ENCODE measurements at regions not wholly inside any gene's neighbourhood (a gene's known extent, or its start where the extent isn't known, plus 50 kb on each side); places are given as distances from the start of the nearest gene placed in this dataset.
"Not testable (repeated sequence)": the region's sequence is repeated elsewhere in the genome, so short reads cannot be mapped to it uniquely, and the experiment has no call there.

DNA sequence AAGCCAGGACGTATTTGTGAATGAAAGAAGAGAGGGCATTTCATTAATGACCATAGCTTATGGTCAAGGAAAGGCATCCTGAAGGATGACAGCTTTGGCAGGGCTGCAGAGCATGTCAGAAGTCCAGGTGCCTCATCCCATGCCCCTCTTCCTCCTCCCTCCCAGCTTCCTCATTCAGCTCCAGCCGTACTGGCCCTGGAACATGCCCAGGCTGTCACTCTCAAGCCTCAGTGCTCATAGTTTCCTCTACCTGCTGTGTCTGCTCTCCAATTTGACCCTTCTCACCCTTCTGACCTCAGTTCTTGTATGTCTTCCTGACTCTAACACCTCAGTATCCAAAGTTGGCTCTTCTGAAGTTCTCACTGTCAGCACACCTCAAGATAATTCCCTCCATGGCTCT lies 695.8 kb upstream of the HS6ST1 start:
- DNase-seq (ENCODE audit: low spot score) = no peak

DNA sequence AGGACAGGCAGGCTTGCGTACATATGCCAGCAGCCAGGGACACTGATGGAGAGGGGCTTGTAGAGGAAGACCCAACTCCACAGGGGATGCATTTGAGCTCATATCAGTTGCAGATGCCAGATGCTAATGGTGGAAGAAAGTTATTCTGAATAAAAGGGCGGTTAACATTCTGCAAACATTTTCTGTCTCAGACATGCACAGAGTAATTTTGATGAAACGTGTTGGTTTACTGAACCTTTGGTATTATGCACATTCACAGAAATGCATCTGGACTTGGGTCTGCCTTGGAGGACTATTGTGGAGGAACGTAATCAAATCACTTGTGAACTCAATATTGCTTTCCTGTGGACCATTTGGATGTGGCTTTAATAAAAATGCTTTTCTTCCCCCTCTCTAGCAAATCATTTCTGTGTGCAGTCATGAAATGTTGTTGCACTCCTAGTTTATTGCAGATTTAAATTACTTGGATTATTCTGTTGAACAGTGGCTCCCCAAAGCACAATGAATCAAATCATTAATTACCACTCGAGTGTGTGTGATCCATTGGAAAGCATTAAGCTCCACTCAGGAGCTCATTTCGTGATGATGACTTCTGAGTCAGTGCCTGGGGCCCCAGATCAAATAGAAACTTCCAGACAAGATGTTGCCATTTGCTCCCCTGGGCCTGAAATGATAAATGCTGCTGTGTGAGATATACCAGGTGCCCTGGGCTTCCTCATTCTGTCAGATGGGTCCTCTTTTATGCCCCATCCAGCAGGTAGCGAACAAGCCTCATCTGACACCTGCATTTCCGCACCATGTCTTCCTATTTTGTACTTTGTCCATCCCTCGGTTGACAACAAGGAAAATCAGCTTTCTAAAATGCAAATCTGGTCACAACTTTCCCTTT lies 697.0 kb upstream of the HS6ST1 start:
- DNase-seq (ENCODE audit: low spot score) = no peak

DNA sequence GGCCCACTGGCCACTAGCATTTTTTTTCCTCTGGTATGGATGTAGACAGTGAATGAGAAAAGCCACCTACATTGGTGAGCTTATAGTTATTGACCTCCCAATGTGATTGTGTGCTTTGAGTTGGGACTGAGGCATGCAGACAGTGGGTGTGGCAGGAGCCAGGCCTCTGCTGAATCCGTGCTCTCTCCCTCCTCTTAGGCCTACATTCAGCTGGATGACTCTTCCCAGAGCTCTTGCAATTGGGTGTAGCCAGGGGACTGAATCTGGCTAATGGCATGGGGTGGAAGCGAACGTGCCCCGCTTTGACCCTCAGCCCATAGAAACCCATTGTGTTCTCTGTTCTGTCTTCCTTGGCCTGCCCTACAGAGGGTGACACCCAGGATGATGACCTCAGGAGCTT lies 698.3 kb upstream of the HS6ST1 start:
- no peak for DNase-seq (ENCODE audit: low spot score)

DNA sequence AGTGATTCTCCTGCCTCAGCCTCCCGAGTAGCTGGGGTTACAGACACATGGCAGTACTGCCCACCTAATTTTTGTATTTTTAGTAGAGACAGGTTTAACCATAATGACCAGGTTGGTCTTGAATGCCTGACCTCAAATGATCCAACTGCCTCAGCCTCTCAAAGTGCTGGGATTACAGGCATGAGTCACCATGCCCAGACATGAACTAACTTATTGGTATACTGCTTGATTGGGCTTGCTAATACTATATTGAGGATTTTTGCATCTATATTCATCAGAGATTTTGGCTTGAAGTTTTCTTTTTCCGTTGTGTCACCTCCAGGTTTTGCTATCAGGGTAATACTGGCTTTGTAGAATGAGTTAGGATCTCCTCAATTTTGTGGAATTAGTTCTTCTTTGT lies 706.1 kb upstream of the HS6ST1 start:
- no peak for DNase-seq (ENCODE audit: low spot score)

DNA sequence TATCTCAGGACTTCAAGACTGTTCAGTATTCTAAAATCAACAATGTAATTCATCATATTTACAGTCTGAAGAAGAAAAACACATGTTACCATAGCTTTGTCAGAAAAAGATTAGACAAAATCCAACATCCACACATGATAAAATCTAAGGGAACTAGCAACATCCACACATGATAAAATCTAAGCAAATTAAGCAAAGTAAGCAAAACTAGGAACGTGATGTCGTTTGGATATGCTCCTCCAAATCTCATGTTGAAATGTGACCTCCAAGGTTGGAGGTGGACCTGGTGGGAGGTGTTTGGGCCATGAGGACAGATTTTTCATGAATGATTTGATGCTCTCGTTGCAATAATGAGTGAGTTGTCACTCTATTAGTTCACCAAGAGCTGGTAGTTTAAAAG lies 717.3 kb upstream of the HS6ST1 start:
- DNase-seq (ENCODE audit: low spot score) = no peak

DNA sequence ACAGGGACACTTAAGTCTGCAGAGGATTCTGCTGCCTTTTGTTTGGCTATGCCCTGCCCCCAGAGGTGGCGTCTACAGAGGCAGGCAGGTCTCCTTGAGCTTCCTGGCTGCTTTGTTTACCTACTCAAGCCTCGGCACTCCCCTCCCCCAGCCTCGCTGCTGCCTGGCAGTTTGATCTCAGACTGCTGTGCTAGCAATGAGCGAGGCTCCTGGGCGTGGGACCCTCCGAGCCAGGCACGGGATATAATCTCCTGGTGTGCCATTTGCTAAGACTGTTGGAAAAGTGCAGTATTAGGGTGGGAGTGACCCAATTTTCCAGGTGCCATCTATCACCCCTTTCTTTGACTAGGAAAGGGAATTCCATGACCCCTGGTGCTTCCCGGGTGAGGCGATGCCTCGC lies 725.0 kb upstream of the HS6ST1 start:
- not testable (repeated sequence) for DNase-seq (ENCODE audit: low spot score)

DNA sequence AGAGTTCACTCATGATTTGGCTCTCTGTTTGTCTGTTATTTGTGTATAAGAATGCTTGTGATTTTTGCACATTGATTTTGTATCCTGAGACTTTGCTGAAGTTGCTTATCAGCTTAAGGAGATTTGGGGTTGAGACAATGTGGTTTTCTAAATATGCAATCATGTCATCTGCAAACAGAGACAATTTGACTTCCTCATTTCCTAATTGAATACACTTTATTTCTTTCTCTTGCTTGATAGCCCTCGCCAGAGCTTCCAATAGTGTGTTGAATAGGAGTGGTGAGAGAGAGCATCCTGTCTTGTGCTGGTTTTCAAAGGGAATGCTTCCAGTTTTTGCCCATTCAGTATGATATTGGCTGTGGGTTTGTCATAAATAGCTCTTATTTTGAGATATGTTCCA lies 727.8 kb upstream of the HS6ST1 start:
- DNase-seq (ENCODE audit: low spot score) = not testable (repeated sequence)

DNA sequence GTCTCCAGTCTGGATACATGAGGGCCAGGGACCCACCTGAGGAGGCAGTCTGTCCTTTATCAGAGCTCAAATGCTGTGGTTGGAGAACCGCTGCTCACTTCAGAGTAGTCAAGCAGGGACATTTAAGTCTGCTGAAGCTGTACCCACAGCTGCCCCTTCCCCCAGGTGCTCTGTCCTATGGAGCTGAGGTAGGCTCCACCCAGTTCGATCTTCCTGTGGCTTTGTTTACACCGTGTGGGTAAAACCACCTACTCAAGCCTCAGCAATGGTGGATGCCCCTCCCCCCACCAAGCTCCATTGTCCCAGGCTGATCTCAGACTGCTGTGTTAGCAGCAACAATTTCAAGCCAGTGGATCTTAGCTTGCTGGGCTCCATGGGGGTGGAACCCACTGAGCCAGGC lies 731.4 kb upstream of the HS6ST1 start:
- DNase-seq (ENCODE audit: low spot score) = no peak

DNA sequence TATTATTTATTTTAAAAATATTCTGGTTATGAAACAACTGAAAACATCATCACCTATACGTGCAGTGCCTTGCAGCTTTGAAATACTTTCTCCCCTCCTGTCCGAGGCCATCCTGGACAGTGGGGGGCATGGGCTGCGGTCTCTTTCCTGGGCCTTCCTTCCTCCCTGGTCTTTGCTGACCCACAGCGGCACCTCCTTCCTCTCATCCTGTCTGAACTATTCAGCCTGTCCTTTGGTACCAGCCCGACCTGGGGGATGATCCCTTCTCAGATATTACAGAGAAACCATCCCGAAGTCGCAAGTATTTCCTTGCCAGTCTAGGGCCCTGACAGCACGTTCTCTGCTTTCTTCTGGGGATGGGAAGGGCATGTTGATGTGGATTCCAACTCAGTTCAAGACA lies 736.6 kb upstream of the HS6ST1 start:
- no peak for DNase-seq (ENCODE audit: low spot score)

DNA sequence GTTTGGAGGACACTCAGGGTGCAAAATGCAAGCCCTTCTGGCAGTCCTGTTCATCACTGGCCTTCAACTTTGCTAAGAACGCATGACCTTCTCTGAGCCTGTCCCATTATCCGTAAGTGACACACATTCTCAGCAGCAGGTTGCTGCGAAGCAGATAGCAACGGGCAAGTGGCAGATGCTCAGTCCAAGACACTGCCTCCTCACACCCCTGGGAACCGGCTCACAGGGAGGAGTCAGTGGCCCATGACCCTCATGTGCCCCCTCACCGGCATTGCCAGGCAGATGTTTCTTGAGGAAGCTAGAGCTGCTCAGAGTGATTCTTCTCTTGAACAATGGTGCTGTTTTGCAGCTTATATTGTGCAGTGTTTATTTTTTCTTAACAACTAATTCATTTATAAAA lies 737.2 kb upstream of the HS6ST1 start:
- DNase-seq (ENCODE audit: low spot score) = no peak

DNA sequence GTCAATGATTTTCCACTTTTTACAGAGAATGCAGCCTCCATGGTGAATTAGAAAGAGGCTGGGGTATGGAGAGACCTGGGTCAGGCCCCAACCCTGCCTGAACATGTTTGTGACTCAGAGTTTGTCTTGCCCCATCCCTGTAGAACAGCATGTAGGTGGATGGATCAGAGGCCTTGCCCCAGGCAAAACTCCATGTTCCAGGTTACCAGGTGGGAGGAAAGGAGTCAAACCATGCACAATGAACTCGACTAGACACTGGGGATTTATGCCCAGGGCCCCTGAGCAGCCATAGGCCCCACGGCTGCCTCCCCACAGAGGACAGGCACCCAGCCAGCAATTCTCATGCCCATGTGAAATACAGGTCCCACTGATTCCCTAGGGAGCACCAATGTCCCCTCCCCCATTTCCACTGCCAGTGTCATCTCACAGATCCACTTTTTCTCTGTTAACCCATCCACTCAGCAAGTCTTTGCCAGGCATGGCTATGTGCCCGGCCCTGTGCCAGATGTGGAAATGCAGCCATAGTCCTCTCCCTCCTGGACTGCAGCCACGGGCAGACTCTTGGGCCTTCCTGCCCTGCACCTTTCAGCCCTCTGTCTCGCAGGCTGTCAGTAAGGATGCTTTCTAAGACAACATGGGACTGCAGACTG lies 737.8 kb upstream of the HS6ST1 start:
- DNase-seq (ENCODE audit: low spot score) = no peak

DNA sequence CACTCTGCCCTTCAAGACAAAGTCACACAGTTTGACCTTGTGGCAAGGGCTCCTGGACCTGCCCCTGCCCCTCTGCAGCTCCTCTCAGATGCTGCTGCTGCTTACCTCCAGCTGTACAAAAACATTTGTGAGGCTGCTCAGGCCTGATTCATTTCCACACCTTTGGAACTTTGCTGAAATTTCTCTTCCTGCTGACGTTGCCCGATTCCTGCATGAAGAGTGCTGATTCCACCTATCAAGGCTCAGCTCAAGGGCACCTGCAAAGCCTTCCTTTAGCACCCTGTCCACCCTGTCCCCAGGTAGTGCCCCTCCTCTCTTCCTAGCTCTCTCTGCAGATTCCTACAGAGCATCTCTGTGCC lies 738.3 kb upstream of the HS6ST1 start:
- no peak for DNase-seq (ENCODE audit: low spot score)

DNA sequence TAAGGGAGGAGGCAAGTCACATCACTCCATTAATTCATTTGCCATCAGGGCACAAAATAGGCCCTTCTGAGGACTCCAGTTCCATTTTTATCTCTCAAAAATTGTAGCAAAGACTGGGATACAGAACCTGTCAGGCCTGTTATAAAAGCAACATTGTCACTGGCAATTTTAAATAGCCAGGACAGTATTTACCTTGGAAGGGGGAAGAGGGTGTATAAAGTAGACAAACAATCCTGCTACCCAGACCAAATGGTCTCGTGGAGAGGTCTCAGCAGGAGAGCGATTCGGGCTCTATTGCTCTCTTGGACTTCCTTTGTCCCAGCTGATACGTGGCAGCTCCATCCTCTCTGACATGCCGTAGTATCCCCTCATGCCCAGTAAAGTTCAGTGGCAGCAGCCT lies 740.3 kb upstream of the HS6ST1 start:
- no peak for DNase-seq (ENCODE audit: low spot score)

DNA sequence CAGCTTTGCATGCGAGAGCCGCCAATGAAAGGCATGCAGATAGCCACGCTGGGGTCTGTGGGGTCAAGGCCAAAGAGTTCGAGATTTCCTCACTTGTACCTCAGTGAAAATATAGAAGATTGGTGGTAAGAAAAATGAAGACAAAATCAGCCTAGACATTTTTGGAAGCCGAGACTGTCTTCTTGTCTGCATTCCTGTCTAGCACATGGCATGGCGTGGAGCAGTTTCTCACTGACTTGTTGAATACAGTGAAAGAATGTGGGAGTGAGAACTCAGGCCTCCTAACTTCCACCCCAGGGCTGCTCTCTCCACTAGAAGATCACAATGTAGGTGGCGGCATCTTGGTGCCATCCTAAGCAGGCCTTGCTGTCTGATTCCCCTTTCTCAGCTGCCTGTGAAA lies 740.8 kb upstream of the HS6ST1 start:
- DNase-seq (ENCODE audit: low spot score) = no peak

DNA sequence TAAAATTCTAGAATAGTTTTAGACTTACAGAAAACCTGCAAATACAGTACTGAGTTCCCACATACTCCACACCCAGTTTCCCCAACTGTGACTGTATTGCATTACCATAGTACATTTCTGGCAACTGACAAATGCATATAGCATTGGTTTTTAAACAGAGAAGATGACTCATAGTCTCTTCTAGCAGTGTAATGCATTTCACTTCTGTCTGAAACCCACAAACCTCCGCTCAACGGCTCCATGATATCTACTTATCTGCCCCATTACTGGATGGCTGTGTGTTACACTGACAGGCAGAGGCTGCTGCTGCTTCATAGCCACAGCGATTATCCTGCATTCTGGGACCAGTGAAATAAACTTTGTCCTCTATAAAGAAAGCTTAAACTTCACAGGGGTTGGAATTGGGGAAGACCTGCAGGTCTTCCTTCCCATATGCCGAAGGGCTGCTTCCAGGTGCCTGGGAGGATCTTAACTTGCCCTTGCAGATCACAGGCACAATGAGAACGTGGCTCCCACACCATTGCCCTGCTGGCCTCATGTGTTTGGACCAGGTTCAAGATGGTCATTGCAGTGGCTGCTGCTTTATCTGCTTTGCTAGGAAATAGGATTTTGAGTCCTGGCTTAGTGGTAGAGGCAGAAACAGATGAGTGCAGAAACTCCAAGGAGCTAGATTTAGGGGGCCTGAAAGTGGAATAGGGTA lies 742.6 kb upstream of the HS6ST1 start:
- peak; percentile 19 for DNase-seq (ENCODE audit: low spot score)

DNA sequence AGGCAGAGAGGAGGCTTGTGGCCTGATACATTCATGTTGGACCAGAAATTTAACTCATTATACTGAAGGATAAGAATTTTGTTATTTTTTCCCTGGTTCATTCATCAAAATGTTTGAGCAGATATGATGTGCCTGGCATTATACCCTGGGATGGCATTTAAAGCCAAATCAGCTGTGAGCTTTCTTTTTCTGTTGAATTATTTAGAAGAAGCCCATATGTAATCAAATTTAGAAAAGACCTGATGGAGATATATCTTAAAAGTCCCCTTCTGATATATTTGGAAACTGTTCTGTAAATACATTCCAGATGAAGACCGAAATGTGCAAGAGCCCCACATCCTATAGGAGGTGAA lies 743.1 kb upstream of the HS6ST1 start:
- no peak for DNase-seq (ENCODE audit: low spot score)

DNA sequence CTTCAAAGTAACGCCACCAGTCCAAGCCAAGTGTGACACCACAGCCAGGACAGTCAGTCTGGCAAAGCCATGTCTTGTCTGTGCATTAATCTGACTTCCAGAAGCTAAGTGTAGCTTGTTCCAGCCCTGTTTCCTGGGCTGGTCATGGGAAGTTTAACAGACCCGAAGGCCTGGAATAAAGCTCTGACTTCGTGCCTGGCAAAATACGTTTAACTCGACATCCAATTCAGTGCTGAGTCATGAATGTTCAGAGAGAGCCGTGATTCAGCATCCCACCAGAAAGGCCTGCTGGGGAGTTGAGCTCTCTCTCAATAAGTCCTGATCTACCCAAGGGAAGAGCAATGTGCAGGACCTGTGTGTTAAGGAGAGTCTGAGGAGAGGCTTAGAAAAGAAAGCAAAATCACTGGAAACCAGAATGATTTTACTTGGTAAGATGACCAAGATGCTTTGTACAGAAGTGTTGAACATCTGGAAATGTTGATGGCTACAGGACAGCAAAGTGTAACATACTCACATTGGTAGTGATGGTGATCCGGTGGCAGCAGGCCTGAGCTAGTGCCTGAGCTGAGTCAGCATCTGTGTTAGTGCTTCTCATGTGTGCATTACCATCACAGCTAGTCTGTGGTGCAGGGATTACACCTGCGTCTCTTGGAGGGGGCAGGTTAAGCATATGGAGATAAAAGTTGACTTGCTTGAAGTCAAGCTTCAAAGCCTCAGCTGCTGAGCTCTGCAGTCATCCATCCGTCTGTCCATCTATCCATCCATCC lies 743.7 kb upstream of the HS6ST1 start:
- no peak for DNase-seq (ENCODE audit: low spot score)

DNA sequence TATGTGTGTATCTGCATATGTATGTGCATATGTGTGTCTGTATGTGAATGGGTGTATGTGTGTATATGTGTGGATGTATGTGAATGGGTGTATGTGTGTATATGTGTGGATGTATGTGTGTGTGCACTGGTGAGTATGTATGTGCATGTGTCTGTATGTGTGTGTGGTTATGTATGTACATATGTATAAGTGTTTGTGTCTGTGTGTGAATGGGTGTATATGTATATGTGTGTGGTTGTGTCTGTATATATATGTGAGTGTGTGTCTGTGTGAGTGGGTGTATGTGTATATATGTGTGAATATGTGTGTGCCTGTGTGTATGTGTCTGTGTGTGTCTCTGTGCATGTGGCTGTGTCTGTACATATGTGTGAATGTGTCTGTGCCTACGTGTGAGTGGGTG lies 748.4 kb upstream of the HS6ST1 start:
- no peak for DNase-seq (ENCODE audit: low spot score)

DNA sequence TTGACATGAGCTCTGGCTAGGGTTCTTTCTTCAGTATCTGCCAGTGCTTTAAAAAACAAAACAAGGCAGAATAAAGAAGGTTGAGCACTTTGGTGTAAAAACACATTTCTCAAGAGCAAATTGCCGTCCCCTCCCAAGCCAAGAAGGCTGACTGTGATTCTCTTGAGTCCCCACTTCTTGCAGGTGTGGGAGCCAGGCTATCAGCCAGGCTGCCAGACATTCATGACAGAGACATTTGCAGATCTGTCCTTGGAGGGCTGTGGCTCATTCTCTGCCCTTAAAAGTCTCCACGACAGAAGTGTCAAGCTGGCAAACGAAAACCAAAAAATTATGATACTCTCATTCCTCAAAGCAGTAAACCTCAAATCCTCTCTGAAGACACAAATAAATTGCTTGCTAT lies 749.3 kb upstream of the HS6ST1 start:
- no peak for DNase-seq (ENCODE audit: low spot score)

DNA sequence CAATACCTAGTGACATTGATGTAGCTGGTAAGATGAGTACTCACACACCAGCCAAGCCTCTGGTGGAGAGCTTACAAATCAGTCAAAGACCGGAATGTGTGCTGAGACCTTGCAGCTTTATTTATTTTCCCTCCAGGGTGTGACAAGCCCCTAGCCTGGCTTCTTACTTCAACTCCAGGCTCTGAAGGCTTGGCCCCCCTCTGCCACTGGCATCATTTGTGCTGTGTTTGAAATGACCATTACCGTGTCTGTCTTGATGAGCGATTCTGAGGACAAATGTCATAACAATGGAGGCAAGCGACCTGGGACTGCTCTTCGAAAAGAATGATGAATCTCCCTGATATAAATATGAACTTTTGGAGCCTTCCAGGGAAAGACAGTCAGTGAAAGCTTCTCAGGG lies 749.9 kb upstream of the HS6ST1 start:
- DNase-seq (ENCODE audit: low spot score) = no peak

DNA sequence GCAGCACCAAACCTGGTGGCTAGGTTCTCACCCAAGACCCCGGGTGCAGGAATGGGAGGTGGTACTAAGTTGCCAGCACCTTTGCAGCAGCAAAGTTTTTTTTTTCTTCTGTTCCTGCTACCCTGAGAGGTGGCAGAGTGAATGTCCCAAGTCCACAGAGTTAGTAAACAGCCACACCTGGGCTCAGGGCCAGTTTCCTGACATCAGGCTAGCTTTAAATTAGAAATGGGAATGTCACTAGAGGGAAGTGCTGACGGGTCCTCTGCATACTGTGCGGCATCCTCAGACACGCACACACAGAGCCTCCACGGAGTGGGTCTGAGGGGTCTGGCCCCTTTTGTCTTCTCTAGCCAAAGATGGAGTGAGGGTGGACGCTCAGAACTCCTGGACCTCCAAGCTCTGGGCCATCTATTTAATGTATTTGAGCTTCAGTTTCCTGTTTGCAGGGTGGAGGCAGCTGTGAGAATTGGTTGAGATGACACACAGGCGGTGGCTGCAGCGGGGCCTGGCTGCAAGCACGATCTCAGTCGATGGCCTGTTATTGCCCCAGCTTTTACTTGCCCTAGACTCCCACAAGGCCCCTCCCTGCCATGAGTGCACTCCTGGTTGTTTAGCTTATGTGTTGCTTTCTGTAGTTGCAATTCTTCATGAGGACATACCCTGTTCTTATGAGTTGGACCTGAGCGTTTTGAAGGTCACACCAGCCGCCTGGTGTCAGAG lies 751.4 kb upstream of the HS6ST1 start:
- DNase-seq (ENCODE audit: low spot score) = no peak

DNA sequence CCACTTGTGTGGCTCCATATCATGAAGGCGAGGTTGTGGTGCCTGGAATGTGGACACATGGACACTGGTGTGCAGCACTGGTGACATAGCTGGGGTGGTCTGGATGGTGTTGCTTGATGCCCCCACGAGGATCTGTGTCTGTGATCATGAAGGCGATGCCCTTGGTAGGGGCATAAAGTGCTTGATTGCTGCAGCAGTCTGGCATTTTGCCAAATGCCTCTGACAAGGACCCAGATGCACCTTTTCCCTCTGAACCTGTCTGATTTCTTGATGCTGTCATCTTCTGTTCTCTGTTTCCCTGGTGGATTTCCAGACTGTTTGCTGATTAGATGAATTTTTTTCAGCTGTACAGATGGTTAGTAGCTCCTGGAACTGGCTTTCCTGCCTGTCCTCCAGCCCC lies 752.0 kb upstream of the HS6ST1 start:
- no peak for DNase-seq (ENCODE audit: low spot score)

Data from activated CD4-positive, alpha-beta T cell treated with anti-CD3 and anti-CD28 coated beads, Interleukin-2, Interleukin-4, amounts not matched to agents 100 ng/mL and 50 ng/mL, durations not matched to agents 16 hours and 8 hours (primary cell).